ENCODE measurements at regions not wholly inside any gene's neighbourhood (a gene's known extent, or its start where the extent isn't known, plus 50 kb on each side); places are given as distances from the start of the nearest gene placed in this dataset.

DNA sequence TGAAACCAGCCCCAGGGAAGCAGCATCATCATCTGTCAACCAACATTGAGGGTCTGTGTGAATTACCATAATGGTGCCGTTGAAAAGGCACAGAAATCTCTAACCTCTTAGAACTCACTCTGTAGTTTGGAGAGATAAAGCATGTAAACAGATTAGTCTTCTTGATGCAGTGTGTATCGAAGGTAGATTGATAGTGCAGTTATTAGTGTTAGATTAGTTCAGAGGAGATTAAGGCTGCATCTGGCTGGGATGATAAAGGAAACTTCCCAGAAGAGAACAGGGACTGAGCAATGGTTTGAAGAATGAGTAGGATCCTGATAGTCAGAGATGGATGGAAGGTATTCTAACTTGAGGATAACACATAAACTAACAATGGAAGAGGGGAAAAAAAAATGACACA lies 651.5 kb downstream of the TLE1 start:
- H2BK120ac ChIP-seq (ENCODE audit: low read depth, low read length, poor library complexity, severe bottlenecking) = no peak overlapping the region
- DNase-seq = no peak
- no CpG with 5 or more reads among the region's 2 CpGs for WGBS (ENCODE audit: extremely low coverage, insufficient read length, low lambda C conversion rate)
- no peaks in the 10 kb centered on the region for H3K79me1 ChIP-seq (ENCODE audit: insufficient read depth, low read depth, low read length, poor library complexity, severe bottlenecking)
- H3K9me3 ChIP-seq (ENCODE audit: control insufficient read depth, low read depth, low read length) = no peaks in the 10 kb centered on the region
- no peak overlapping the region for H2BK12ac ChIP-seq (ENCODE audit: insufficient read length, low read depth, low read length)
- Mint-ChIP-seq H3K36me3 (ENCODE audit: insufficient read depth in 1 of 3, low read depth in 3 of 3) (no peaks in the 10 kb centered on the region), H3K27me3 (ENCODE audit: low read depth) (no peaks in the 10 kb centered on the region), H3K27ac (no peak overlapping the region), H3K4me3 (no peak overlapping the region), H3K4me1 (no peaks in the 10 kb centered on the region), H3K9me3 (no peaks in the 10 kb centered on the region)
- no peak overlapping the region for H2AFZ ChIP-seq (ENCODE audit: low read length)
- no peak overlapping the region for H2BK20ac ChIP-seq (ENCODE audit: low read depth, low read length, poor library complexity, severe bottlenecking)
- H3K27ac ChIP-seq (ENCODE audit: insufficient read length, low read depth, low read length) = no peak overlapping the region
- H3K18ac ChIP-seq (ENCODE audit: insufficient read length, low read depth, low read length) = no peak overlapping the region
- no peaks in the 10 kb centered on the region for H3K79me2 ChIP-seq (ENCODE audit: insufficient read depth, low read length)
- H3K4me1 ChIP-seq (ENCODE audit: insufficient read depth, low read length) = no peaks in the 10 kb centered on the region
- no peak overlapping the region for H2AK5ac ChIP-seq (ENCODE audit: insufficient read length, low read length)
- H3K4ac ChIP-seq (ENCODE audit: low read depth, low read length) = no peak overlapping the region
- no peak overlapping the region for H4K91ac ChIP-seq (ENCODE audit: insufficient read length, low read depth, low read length)
- no peaks in the 10 kb centered on the region for H3K27me3 ChIP-seq (ENCODE audit: insufficient read depth, low read length)
- H3K9ac ChIP-seq (ENCODE audit: extremely low read depth, insufficient read length, low read length) = no peak overlapping the region
- H3K23ac ChIP-seq (ENCODE audit: insufficient read length, low read depth, low read length) = no peak overlapping the region
- H4K20me1 ChIP-seq (ENCODE audit: control insufficient read depth, insufficient read depth, insufficient read length) = no peaks in the 10 kb centered on the region
- no peak overlapping the region for H4K5ac ChIP-seq (ENCODE audit: insufficient read length, low read depth, low read length)
- no peak overlapping the region for H2BK5ac ChIP-seq (ENCODE audit: insufficient read length, low read length)
- TF ChIP-seq, protein P1, sequence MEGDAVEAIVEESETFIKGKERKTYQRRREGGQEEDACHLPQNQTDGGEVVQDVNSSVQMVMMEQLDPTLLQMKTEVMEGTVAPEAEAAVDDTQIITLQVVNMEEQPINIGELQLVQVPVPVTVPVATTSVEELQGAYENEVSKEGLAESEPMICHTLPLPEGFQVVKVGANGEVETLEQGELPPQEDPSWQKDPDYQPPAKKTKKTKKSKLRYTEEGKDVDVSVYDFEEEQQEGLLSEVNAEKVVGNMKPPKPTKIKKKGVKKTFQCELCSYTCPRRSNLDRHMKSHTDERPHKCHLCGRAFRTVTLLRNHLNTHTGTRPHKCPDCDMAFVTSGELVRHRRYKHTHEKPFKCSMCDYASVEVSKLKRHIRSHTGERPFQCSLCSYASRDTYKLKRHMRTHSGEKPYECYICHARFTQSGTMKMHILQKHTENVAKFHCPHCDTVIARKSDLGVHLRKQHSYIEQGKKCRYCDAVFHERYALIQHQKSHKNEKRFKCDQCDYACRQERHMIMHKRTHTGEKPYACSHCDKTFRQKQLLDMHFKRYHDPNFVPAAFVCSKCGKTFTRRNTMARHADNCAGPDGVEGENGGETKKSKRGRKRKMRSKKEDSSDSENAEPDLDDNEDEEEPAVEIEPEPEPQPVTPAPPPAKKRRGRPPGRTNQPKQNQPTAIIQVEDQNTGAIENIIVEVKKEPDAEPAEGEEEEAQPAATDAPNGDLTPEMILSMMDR (conservative IDR thresholded peaks at IDR 0.05) = no peak
- H3K23me2 ChIP-seq (ENCODE audit: insufficient read length, low read depth, low read length, poor library complexity, severe bottlenecking) = no peaks in the 10 kb centered on the region
- H3K14ac ChIP-seq (ENCODE audit: insufficient read depth, low read length) = no peak overlapping the region
- no peak overlapping the region for H4K8ac ChIP-seq (replicated peaks; ENCODE audit: insufficient read length, low read depth, low read length)
- H3K56ac ChIP-seq (ENCODE audit: insufficient read length, low read depth, low read length) = no peak overlapping the region
- H3T11ph ChIP-seq (ENCODE audit: low read length) = no peak overlapping the region
- no peak overlapping the region for H3K4me2 ChIP-seq (ENCODE audit: insufficient read depth, insufficient read length, low read length)
- no peak overlapping the region for H2BK15ac ChIP-seq (ENCODE audit: low read depth, low read length)

Data from H9 (cell line).